CD8-positive, alpha-beta memory T cell (primary cell): ENCODE measurements at regions not wholly inside any gene's neighbourhood (a gene's known extent, or its start where the extent isn't known, plus 50 kb on each side); places are given as distances from the start of the nearest gene placed in this dataset.

Experiments used
- CTCF ChIA-PET: fragments of 350-600 bp; sonication (Branson Sonifier 250); formaldehyde crosslinking; loops from one replicate; lab custom pipeline; 2021; ENCODE audit warnings: antibody characterized with exemption; lab: Charles Lee
- POLR2A ChIA-PET: fragments of 350-600 bp; sonication (Branson Sonifier 250); formaldehyde crosslinking; loops from one replicate; lab custom pipeline; 2021; ENCODE audit warnings: antibody characterized with exemption; lab: Charles Lee
- DNase-seq, 5 donors: peaks; one replicate each; pipeline versions ENCODE4 v3.0.0 to v3.0.0-alpha.2; 2020 to 2022; ENCODE audit warnings: mixed read lengths in 1 of 5
- H3K27ac ChIP-seq: one replicate; pipeline ENCODE4 v1.7.0; 2013; ENCODE audit warnings: low read depth, mild to moderate bottlenecking, low read length, moderate library complexity
- H3K27me3 ChIP-seq: 2 replicates; pipeline ENCODE4 v1.7.0; 2013; ENCODE audit warnings: low read length, mild to moderate bottlenecking; ENCODE audit not compliant: insufficient read depth, poor library complexity, severe bottlenecking
- H3K36me3 ChIP-seq: 2 replicates; pipeline ENCODE4 v1.7.0; 2013; ENCODE audit warnings: mild to moderate bottlenecking, low read length, moderate library complexity; ENCODE audit not compliant: insufficient read depth
- H3K4me1 ChIP-seq: 2 replicates; pipeline ENCODE4 v1.7.0; 2013; ENCODE audit warnings: mild to moderate bottlenecking, low read length, moderate library complexity; ENCODE audit not compliant: insufficient read depth
- H3K4me3 ChIP-seq: 2 replicates; pipeline ENCODE4 v1.7.0; 2013; ENCODE audit warnings: mild to moderate bottlenecking, low read length
- H3K9me3 ChIP-seq: 2 replicates; pipeline ENCODE4 v1.7.0; 2013; ENCODE audit warnings: mild to moderate bottlenecking, low read length
- H3K27ac Mint-ChIP-seq, 8 donors: one replicate each; pipeline ENCODE4 v1.8.0; 2020 to 2021; ENCODE audit warnings: mixed read lengths in 8 of 8, mild to moderate bottlenecking in 6 of 8, inconsistent platforms in 3 of 8, moderate library complexity in 3 of 8
- H3K27me3 Mint-ChIP-seq, 2 donors: one replicate each; pipeline ENCODE4 v1.8.0; 2020 to 2021; ENCODE audit warnings: mixed read lengths in 2 of 2, mild to moderate bottlenecking in 1 of 2, moderate library complexity in 1 of 2
- H3K36me3 Mint-ChIP-seq, 3 donors: one replicate each; pipeline ENCODE4 v1.8.0; 2020 to 2021; ENCODE audit warnings: mixed read lengths in 3 of 3, inconsistent platforms in 1 of 3, mild to moderate bottlenecking in 1 of 3
- H3K4me1 Mint-ChIP-seq, 3 donors: one replicate each; pipeline ENCODE4 v1.8.0; 2020 to 2021; ENCODE audit warnings: mixed read lengths in 3 of 3, inconsistent platforms in 1 of 3, mild to moderate bottlenecking in 1 of 3
- H3K4me3 Mint-ChIP-seq, 7 donors: one replicate each; pipeline ENCODE4 v1.8.0; 2020 to 2021; ENCODE audit warnings: mixed read lengths in 7 of 7, mild to moderate bottlenecking in 6 of 7, moderate library complexity in 4 of 7, inconsistent platforms in 2 of 7
- H3K9me3 Mint-ChIP-seq, 5 donors: one replicate each; pipeline ENCODE4 v1.8.0; 2020 to 2022; ENCODE audit warnings: mixed read lengths in 5 of 5, mild to moderate bottlenecking in 3 of 5, moderate library complexity in 2 of 5, inconsistent platforms in 1 of 5

GRCh38 chr2:120871881-120872620, 136.4 kb downstream of the GLI2 start:
- DNase-seq = no peak
- no peak overlapping the region for H3K27ac Mint-ChIP-seq
- no peaks in the 10 kb centered on the region for H3K4me1 ChIP-seq
- CTCF ChIA-PET = interaction anchor here (0.5 kb wide), 1 partner anchor 105 kb away, joined by 3 read pairs; no protein-coding TSS in a partner anchor
- peaks cover 18 to 19% of the 10 kb centered on the region in 2 donors for H3K27me3 Mint-ChIP-seq
- H3K9me3 ChIP-seq = no peaks in the 10 kb centered on the region
- no peaks in the 10 kb centered on the region for H3K9me3 Mint-ChIP-seq
- H3K27me3 ChIP-seq = no peaks in the 10 kb centered on the region
- peak overlapping the region in 1 of 7 donors; percentile 40 for H3K4me3 Mint-ChIP-seq
- no peaks in the 10 kb centered on the region for H3K36me3 ChIP-seq
- H3K4me1 Mint-ChIP-seq = no peaks in the 10 kb centered on the region
- H3K4me3 ChIP-seq = no peak overlapping the region
- H3K27ac ChIP-seq = no peak overlapping the region
- no peaks in the 10 kb centered on the region for H3K36me3 Mint-ChIP-seq
- POLR2A ChIA-PET = no interaction called here

DNA sequence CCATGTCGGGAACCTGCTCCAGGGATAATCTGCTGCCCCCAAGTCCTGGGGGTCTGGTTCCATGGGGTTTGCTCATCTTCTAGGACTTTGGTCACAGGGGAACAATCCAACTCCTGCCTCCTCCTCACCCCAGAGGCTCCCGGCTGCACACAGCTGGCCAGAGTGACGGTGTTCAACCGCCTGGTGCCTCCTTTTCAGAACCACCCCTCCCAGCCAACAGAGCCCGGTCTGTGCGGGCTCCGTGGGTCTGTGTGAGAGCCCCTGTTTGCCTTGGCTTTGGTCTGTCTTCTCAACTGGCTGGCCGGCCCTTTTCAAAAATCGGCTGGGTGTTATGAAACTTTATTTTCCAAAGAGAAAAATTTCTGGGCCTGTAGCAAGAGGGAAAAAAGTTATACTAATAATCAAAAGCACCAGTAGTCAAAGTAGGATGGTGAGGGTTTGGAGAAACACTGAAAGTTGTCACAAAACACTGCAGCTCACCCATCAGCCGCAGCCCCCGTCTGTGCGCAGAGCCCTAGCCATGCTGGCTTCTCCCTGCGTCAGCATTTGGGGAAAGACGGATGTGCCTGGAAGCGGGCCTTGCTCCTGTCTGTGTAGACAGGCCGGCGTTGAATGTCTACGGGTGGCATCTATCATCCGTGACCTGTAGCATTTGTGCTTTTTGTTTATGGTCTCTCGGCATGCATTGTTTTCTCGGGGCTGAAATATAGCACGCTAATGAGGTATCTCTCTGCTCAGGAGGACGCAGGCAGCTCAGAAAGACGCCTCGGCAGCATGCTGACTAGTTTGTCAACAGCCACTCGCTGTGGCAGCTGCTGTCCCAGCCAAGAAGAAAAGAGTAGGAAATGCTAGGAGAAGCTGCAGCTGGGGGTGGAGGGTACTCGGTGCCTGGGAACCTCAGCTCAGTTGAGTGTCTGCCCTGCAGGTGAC, 138.6 kb downstream of the GLI2 start:
- ChIA-PET POLR2A (no interaction called here), CTCF (no interaction called here)
- Histone ChIP-seq H3K27ac (no peak overlapping the region), H3K4me1 (no peaks in the 10 kb centered on the region), H3K4me3 (no peak overlapping the region), H3K36me3 (no peaks in the 10 kb centered on the region), H3K9me3 (no peaks in the 10 kb centered on the region), H3K27me3 (no peaks in the 10 kb centered on the region)
- Mint-ChIP-seq H3K36me3 (no peaks in the 10 kb centered on the region), H3K4me3 (no peak overlapping the region), H3K9me3 (no peaks in the 10 kb centered on the region), H3K27ac (peak overlapping the region in 1 of 8 donors; percentile 67), H3K4me1 (no peaks in the 10 kb centered on the region), H3K27me3 (peaks cover 4 to 12% of the 10 kb centered on the region in 2 donors)
- no peak for DNase-seq

DNA sequence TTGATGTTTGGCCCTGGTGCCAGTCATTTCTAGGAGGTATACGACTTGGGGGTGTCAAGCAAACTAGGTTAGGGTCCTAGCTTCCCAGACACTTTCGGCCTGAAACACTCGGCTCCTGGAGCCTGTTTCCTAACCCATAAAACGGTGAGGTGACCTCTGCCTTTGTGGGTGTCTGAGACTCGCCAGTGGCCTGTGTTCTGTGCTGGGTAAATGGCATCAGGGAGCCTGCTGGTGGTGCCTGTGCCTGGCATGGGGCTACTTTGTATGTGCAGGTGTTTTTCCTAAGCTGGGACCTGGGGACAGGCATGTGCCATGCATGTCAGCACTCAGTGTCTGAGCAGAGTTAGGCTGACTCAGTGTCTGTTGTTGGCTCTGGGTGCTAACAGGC, 139.2 kb downstream of the GLI2 start:
- H3K4me1 Mint-ChIP-seq = no peaks in the 10 kb centered on the region

GRCh38 chr2:120875431-120875830, 139.8 kb downstream of the GLI2 start:
- Mint-ChIP-seq H3K27ac (no peak overlapping the region), H3K27me3 (peaks cover 0 to 4% of the 10 kb centered on the region in 2 donors), H3K4me1 (no peaks in the 10 kb centered on the region), H3K4me3 (no peak overlapping the region), H3K36me3 (no peaks in the 10 kb centered on the region), H3K9me3 (no peaks in the 10 kb centered on the region)
- H3K9me3 ChIP-seq = no peaks in the 10 kb centered on the region
- no peaks in the 10 kb centered on the region for H3K27me3 ChIP-seq
- ChIA-PET CTCF (no interaction called here), POLR2A (no interaction called here)
- H3K4me3 ChIP-seq = no peak overlapping the region
- no peaks in the 10 kb centered on the region for H3K4me1 ChIP-seq
- H3K27ac ChIP-seq = no peak overlapping the region
- peak in 1 of 5 donors; percentile 7 for DNase-seq
- no peaks in the 10 kb centered on the region for H3K36me3 ChIP-seq

More for the DNA sequence above, 139.2 kb downstream of the GLI2 start:
- Histone ChIP-seq H3K36me3 (no peaks in the 10 kb centered on the region), H3K27me3 (no peaks in the 10 kb centered on the region), H3K4me1 (no peaks in the 10 kb centered on the region), H3K27ac (no peak overlapping the region), H3K9me3 (no peaks in the 10 kb centered on the region), H3K4me3 (no peak overlapping the region)
- Mint-ChIP-seq H3K27ac (no peak overlapping the region), H3K4me3 (no peak overlapping the region), H3K36me3 (no peaks in the 10 kb centered on the region), H3K9me3 (no peaks in the 10 kb centered on the region), H3K27me3 (peaks cover 0 to 5% of the 10 kb centered on the region in 2 donors)
- POLR2A ChIA-PET = no interaction called here
- CTCF ChIA-PET = no interaction called here
- DNase-seq = no peak

DNA sequence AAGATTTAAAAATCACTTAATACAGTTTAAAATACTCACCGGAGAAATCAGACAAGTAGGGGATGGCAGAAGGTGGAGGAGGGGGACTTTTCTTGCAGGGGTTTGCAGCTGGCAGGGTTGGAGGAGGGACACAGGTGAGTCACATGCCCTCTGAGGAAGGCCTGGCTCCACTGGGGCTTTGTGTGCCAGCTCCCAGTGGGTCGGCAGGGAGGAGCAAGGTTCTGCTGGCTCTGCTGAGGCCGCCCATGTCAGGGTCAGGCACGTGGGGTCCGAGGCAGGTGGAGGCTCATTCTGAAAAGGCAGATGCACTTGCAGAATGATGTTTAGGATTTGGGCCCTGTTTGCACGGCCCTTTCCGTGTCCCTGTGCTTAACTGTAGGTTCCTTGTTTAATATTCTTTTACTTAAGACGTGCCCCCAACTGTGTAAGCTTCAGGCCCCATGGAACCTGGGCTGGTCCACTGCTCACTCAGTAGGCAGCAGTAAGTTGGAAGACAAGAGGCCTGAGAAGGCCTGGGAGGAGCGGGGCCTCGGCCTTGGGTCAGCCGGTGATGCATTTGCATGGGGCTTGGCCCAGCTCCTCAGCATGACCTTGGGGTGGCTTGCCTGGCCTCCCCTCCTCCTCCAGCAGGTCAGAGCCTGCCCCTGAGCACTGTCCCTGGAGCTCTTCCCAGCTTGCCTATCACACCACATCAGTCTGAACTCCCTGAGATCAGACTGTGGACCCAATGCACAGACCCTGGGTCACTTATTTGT, 141.0 kb downstream of the GLI2 start:
- CTCF ChIA-PET = no interaction called here
- Mint-ChIP-seq H3K9me3 (no peaks in the 10 kb centered on the region), H3K36me3 (no peaks in the 10 kb centered on the region), H3K4me3 (no peak overlapping the region), H3K27ac (no peak overlapping the region), H3K27me3 (peaks cover 0 to 3% of the 10 kb centered on the region in 2 donors), H3K4me1 (no peaks in the 10 kb centered on the region)
- no peak for DNase-seq
- no peaks in the 10 kb centered on the region for H3K27me3 ChIP-seq
- H3K27ac ChIP-seq = no peak overlapping the region
- no peak overlapping the region for H3K4me3 ChIP-seq
- H3K9me3 ChIP-seq = no peaks in the 10 kb centered on the region
- no peaks in the 10 kb centered on the region for H3K4me1 ChIP-seq
- H3K36me3 ChIP-seq = no peaks in the 10 kb centered on the region
- POLR2A ChIA-PET = no interaction called here

- Histone ChIP-seq H3K4me3 (no peak overlapping the region), H3K27me3 (no peaks in the 10 kb centered on the region), H3K9me3 (no peaks in the 10 kb centered on the region), H3K27ac (no peak overlapping the region), H3K4me1 (no peaks in the 10 kb centered on the region), H3K36me3 (no peaks in the 10 kb centered on the region)
- H3K9me3 Mint-ChIP-seq = no peaks in the 10 kb centered on the region
- H3K4me3 Mint-ChIP-seq = no peak overlapping the region
- H3K4me1 Mint-ChIP-seq = no peaks in the 10 kb centered on the region
- CTCF ChIA-PET = no interaction called here
- no peaks in the 10 kb centered on the region for H3K27me3 Mint-ChIP-seq
- no peak for DNase-seq
- H3K36me3 Mint-ChIP-seq = no peaks in the 10 kb centered on the region
- no peak overlapping the region for H3K27ac Mint-ChIP-seq
- POLR2A ChIA-PET = no interaction called here
Observed at GRCh38 chr2:120877409-120877808, 141.7 kb downstream of the GLI2 start.

DNA sequence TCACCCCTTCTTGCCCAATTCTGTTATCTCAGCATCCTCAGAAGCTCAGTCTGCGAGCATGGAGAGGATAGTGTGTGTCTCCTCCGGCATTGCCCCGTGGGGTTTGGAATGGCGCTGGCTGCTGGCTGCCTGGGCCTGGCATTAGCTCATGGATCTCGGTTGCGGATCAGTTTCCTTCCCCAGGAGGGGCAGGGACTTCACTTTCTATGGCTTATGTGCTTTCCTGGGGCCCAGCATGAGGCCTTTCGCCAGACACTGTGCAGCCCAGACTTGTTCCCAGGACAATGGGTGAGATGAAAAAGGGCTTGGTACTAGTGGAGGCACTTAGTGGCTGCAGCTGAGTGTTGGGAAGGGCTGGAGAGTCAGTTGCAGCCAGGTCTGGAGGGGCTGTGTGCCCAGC, 143.3 kb downstream of the GLI2 start:
- Histone ChIP-seq H3K4me3 (no peak overlapping the region), H3K27ac (no peak overlapping the region), H3K4me1 (no peaks in the 10 kb centered on the region), H3K36me3 (no peaks in the 10 kb centered on the region), H3K9me3 (no peaks in the 10 kb centered on the region), H3K27me3 (no peaks in the 10 kb centered on the region)
- H3K4me3 Mint-ChIP-seq = no peak overlapping the region
- no peaks in the 10 kb centered on the region for H3K36me3 Mint-ChIP-seq
- H3K27me3 Mint-ChIP-seq = peaks cover 0 to 5% of the 10 kb centered on the region in 2 donors
- CTCF ChIA-PET = no interaction called here
- no peak for DNase-seq
- POLR2A ChIA-PET = no interaction called here
- H3K4me1 Mint-ChIP-seq = no peaks in the 10 kb centered on the region
- H3K27ac Mint-ChIP-seq = no peak overlapping the region
- H3K9me3 Mint-ChIP-seq = no peaks in the 10 kb centered on the region
